A549 (cell line): ENCODE measurements at regions not wholly inside any gene's neighbourhood (a gene's known extent, or its start where the extent isn't known, plus 50 kb on each side); places are given as distances from the start of the nearest gene placed in this dataset.

ENCODE experiments used
- ATAC-seq, 2 experiments: fragments of 200-7000 bp in 1 of 2; fragments of >200 bp in 1 of 2; cut with Nextera tagmentation in 1 of 2; cut with Tn5 transposase in 1 of 2; 3 replicates each; pipeline versions ENCODE4 v1.8.0 to v1.9.1; 2018 to 2020; ENCODE audit warnings: mild to moderate bottlenecking in 1 of 2, moderate library complexity in 1 of 2
- CTCF ChIA-PET: fragments of 300-600 bp; sonication (Branson Sonifier 250); formaldehyde crosslinking; extraction: SDS; loops from one replicate; lab custom pipeline; 2021; ENCODE audit warnings: antibody characterized with exemption, inconsistent platforms; lab: Yijun Ruan, JAX
- POLR2A ChIA-PET: fragments of 350-600 bp; formaldehyde crosslinking; extraction: SDS; loops from one replicate; lab custom pipeline; 2021; ENCODE audit warnings: antibody characterized with exemption, inconsistent platforms; lab: Yijun Ruan, JAX
- DNase-seq, 2 experiments: peaks; one replicate each; pipeline versions ENCODE4 v3.0.0 to v3.0.0-alpha.2; 2011 to 2016; ENCODE audit warnings: low read depth in 1 of 2, low spot score in 1 of 2
- FAIRE-seq: peaks from 2 replicates; lab custom pipeline; 2011; peaks lifted over from hg19 to GRCh38; lab: Jason Lieb, UNC
- H3K27ac ChIP-seq, 2 experiments: fragments of >200 bp; sonication (Bioruptor Twin); formaldehyde crosslinking; 3 replicates each; pipeline ENCODE4 v1.5.1; 2016 to 2017
- H3K4me1 ChIP-seq: fragments of >200 bp; sonication (Bioruptor Twin); formaldehyde crosslinking; 3 replicates; pipeline ENCODE4 v1.6.1; 2016
- H3K4me2 ChIP-seq: fragments of >200 bp; sonication (Bioruptor Twin); formaldehyde crosslinking; 3 replicates; pipeline ENCODE4 v1.6.1; 2016
- H3K4me3 ChIP-seq: fragments of >200 bp; sonication (Bioruptor Twin); formaldehyde crosslinking; 3 replicates; pipeline ENCODE4 v1.5.1; 2016
- H3K9me3 ChIP-seq: fragments of >200 bp; sonication (Bioruptor Twin); formaldehyde crosslinking; 3 replicates; pipeline ENCODE4 v1.6.1; 2016
- BCL3 ChIP-seq: fragments of >200 bp; sonication (Bioruptor Twin); formaldehyde crosslinking; IDR thresholded peaks from 3 replicates; pipeline ENCODE4 v1.6.1; 2016
- CBX2 ChIP-seq: fragments of 200-600 bp; sonication (generic); IDR thresholded peaks from 2 replicates; pipeline ENCODE4 v1.6.1; 2016; ENCODE audit warnings: low read depth, mild to moderate bottlenecking, borderline replicate concordance
- CEBPB ChIP-seq, 2 experiments: fragments of >200 bp in 1 of 2; sonication (Bioruptor Twin) in 1 of 2; formaldehyde crosslinking in 1 of 2; IDR thresholded peaks; 2 replicates each; pipeline ENCODE4 v1.6.1; 2012 to 2016
- CTCF ChIP-seq: fragments of >200 bp; sonication (Bioruptor Twin); formaldehyde crosslinking; IDR thresholded peaks from 3 replicates; pipeline ENCODE4 v1.5.1; 2016
- EP300 ChIP-seq, 2 experiments: fragments of >200 bp; sonication (Bioruptor Twin); formaldehyde crosslinking; IDR thresholded peaks; 2 replicates in 1 of 2; 3 replicates in 1 of 2; pipeline ENCODE4 v1.6.1; 2016 to 2017
- FOSL2 ChIP-seq, 2 experiments: fragments of 450-650 bp in 1 of 2; fragments of >200 bp in 1 of 2; sonication (Bioruptor Twin) in 1 of 2; formaldehyde crosslinking; IDR thresholded peaks; 2 replicates each; pipeline versions ENCODE4 v1.5.0 to v1.6.1; 2016 to 2020; ENCODE audit warnings: mild to moderate bottlenecking in 1 of 2, moderate library complexity in 1 of 2
- FOXS1 ChIP-seq: fragments of 250-450 bp; sonication (Bioruptor Pico); IDR thresholded peaks from 2 replicates; pipeline ENCODE4 v1.5.0; 2020; ENCODE audit warnings: mild to moderate bottlenecking, moderate library complexity
- GATA3 ChIP-seq: IDR thresholded peaks from 2 replicates; pipeline ENCODE4 v1.6.1; 2012; ENCODE audit warnings: borderline replicate concordance
- HES2 ChIP-seq: fragments of >200 bp; sonication (Bioruptor Twin); formaldehyde crosslinking; IDR thresholded peaks from 2 replicates; pipeline ENCODE4 v1.6.1; 2016
- HMGXB4 ChIP-seq: fragments of 250-450 bp; sonication (Bioruptor Pico); IDR thresholded peaks from 2 replicates; pipeline ENCODE4 v1.5.0; 2021; ENCODE audit warnings: mild to moderate bottlenecking, moderate library complexity, borderline replicate concordance
- KDM1A ChIP-seq: fragments of 200-600 bp; sonication (generic); IDR thresholded peaks from 2 replicates; pipeline ENCODE4 v1.6.1; 2016; ENCODE audit warnings: low read depth, mild to moderate bottlenecking
- MAZ ChIP-seq: fragments of 150-350 bp; IDR thresholded peaks from 2 replicates; pipeline ENCODE4 v1.6.1; 2014; ENCODE audit warnings: antibody characterized with exemption, low read depth, low read length, borderline replicate concordance
- NFE2L2 ChIP-seq: fragments of 150-350 bp; conservative IDR thresholded peaks from 2 replicates; pipeline ENCODE4 v1.6.1; 2014; ENCODE audit warnings: low read length
- NR3C1 ChIP-seq: fragments of >200 bp; sonication (Bioruptor Twin); formaldehyde crosslinking; IDR thresholded peaks from 3 replicates; pipeline ENCODE4 v1.6.1; 2017
- PBX3 ChIP-seq: IDR thresholded peaks from 2 replicates; pipeline ENCODE4 v1.6.1; 2012
- PHF8 ChIP-seq: fragments of 200-600 bp; sonication (generic); IDR thresholded peaks from 2 replicates; pipeline ENCODE4 v1.6.1; 2016; ENCODE audit warnings: low read depth, mild to moderate bottlenecking, antibody characterized with exemption, moderate library complexity, borderline replicate concordance
- RARB ChIP-seq: fragments of 250-450 bp; sonication (Bioruptor Pico); IDR thresholded peaks from 2 replicates; pipeline ENCODE4 v1.8.0; 2021; ENCODE audit warnings: mild to moderate bottlenecking, moderate library complexity
- REST ChIP-seq: fragments of 200-600 bp; sonication (generic); IDR thresholded peaks from 2 replicates; pipeline ENCODE4 v1.6.1; 2016; ENCODE audit warnings: antibody characterized with exemption, mild to moderate bottlenecking, moderate library complexity
- RFX5 ChIP-seq: fragments of 450-650 bp; IDR thresholded peaks from 2 replicates; pipeline ENCODE4 v1.7.1; 2014; ENCODE audit warnings: antibody characterized with exemption, mild to moderate bottlenecking, moderate library complexity
- TFCP2L1 ChIP-seq: fragments of 250-450 bp; sonication (Bioruptor Pico); IDR thresholded peaks from 2 replicates; pipeline ENCODE4 v1.5.0; 2021; ENCODE audit warnings: mild to moderate bottlenecking
- ZC3H11A ChIP-seq: fragments of 450-650 bp; IDR thresholded peaks from 2 replicates; pipeline ENCODE4 v1.6.1; 2014; ENCODE audit warnings: antibody characterized with exemption, mild to moderate bottlenecking
- ZFP36 ChIP-seq: fragments of 450-650 bp; IDR thresholded peaks from 2 replicates; pipeline ENCODE4 v1.6.1; 2014; ENCODE audit warnings: borderline replicate concordance; ENCODE audit not compliant: partially characterized antibody
- WGBS: methylation state at CpG from one replicate; pipeline ENCODE4 v1.1.6; 2017; ENCODE audit errors: missing lambda C conversion rate; 5-methylcytosine and 5-hydroxymethylcytosine counted together

GRCh38 chr7:69342154-69342884 is 256.0 kb upstream of the AUTS2 start:
- TF ChIP-seq CEBPB (IDR thresholded peaks at IDR 0.05) (peak; percentile 8 to 48; a peak in 2 of 4 replicates), CBX2 (no peak)
- H3K4me1 ChIP-seq, result peaks cover 8% of the 10 kb centered on the region; the same call in 1 of the 3 replicates
- WGBS, result 30% methylated on average over 10 of the region's 10 CpGs
- ChIA-PET CTCF (no interaction called here), POLR2A (no interaction called here)
- peak overlapping the region in 1 of 2 experiments; percentile 54; a peak in 3 of 6 replicates for H3K27ac ChIP-seq
- FAIRE-seq (no peak), DNase-seq (peak in 1 of 2 experiments; percentile 27), ATAC-seq (no peak)
- H3K4me2 ChIP-seq, result peak overlapping the region; percentile 27; the same call in 1 of the 3 replicates
- no peak overlapping the region for H3K4me3 ChIP-seq
- peaks cover 6% of the 10 kb centered on the region; the same call in 1 of the 3 replicates for H3K9me3 ChIP-seq

GRCh38 chr7:69349291-69349690 is 249.0 kb upstream of the AUTS2 start:
- Histone ChIP-seq H3K4me2 (no peak overlapping the region), H3K27ac (no peak overlapping the region), H3K9me3 (no peaks in the 10 kb centered on the region), H3K4me1 (no peaks in the 10 kb centered on the region), H3K4me3 (no peak overlapping the region)
- TF ChIP-seq HES2, result no peak
- no peak for TF ChIP-seq ZC3H11A
- TF ChIP-seq EP300 (IDR thresholded peaks at IDR 0.05), result no peak
- TF ChIP-seq GATA3, result no peak
- no peak for TF ChIP-seq TFCP2L1 (CRISPR knock-in tag)
- TF ChIP-seq PBX3, result no peak
- no peak for TF ChIP-seq BCL3
- TF ChIP-seq ZFP36, result no peak
- no peak for TF ChIP-seq FOSL2 (IDR thresholded peaks at IDR 0.05)
- no peak for TF ChIP-seq FOSL2 (CRISPR knock-in tag; IDR thresholded peaks at IDR 0.05)
- no peak for TF ChIP-seq KDM1A
- TF ChIP-seq MAZ, result no peak
- TF ChIP-seq RARB (CRISPR knock-in tag), result no peak
- TF ChIP-seq FOXS1 (CRISPR knock-in tag), result no peak
- TF ChIP-seq CTCF, result no peak
- no peak for TF ChIP-seq NFE2L2
- WGBS, result 18% methylated on average over 3 of the region's 3 CpGs
- ChIA-PET POLR2A (no interaction called here), CTCF (no interaction called here)
- no peak for ATAC-seq
- DNase-seq, result no peak
- FAIRE-seq, result no peak

GRCh38 chr7:69358163-69358821 is 240.0 kb upstream of the AUTS2 start:
- DNase-seq, result no peak
- FAIRE-seq, result no peak
- POLR2A ChIA-PET, result no interaction called here
- Histone ChIP-seq H3K4me2 (no peak overlapping the region), H3K9me3 (no peaks in the 10 kb centered on the region), H3K27ac (no peak overlapping the region), H3K4me3 (no peak overlapping the region), H3K4me1 (peaks cover 4% of the 10 kb centered on the region; the same call in 1 of the 3 replicates)
- WGBS, result 21% methylated on average over 3 of the region's 3 CpGs
- ATAC-seq, result no peak
- CTCF ChIA-PET, result no interaction called here
- TF ChIP-seq REST, result no peak
- TF ChIP-seq RFX5, result no peak
- TF ChIP-seq NR3C1, result no peak
- TF ChIP-seq PHF8, result no peak
- no peak for TF ChIP-seq TFCP2L1 (CRISPR knock-in tag)
- TF ChIP-seq ZFP36, result no peak
- TF ChIP-seq HMGXB4, result no peak
